AG09309 (cell line): ENCODE measurements at regions not wholly inside any gene's neighbourhood (a gene's known extent, or its start where the extent isn't known, plus 50 kb on each side); places are given as distances from the start of the nearest gene placed in this dataset.
"Not testable (repeated sequence)": the region's sequence is repeated elsewhere in the genome, so short reads cannot be mapped to it uniquely, and the experiment has no call there.

Experiments
- DNase-seq: peaks from one replicate; pipeline ENCODE4 v3.0.0-alpha.2; 2010; ENCODE audit warnings: low read depth
- H3K4me3 ChIP-seq: 2 replicates; pipeline ENCODE4 v1.5.1; 2011; ENCODE audit warnings: mild to moderate bottlenecking, low read depth, low read length, moderate library complexity; ENCODE audit not compliant: control insufficient read depth
- CTCF ChIP-seq: IDR thresholded peaks from 2 replicates; pipeline ENCODE4 v1.5.1; 2011; ENCODE audit warnings: mild to moderate bottlenecking, low read depth, low read length, inconsistent platforms; ENCODE audit not compliant: insufficient read depth, control insufficient read depth; ENCODE audit errors: missing control alignments

- no peak overlapping the region for H3K4me3 ChIP-seq
- DNase-seq = no peak
- TF ChIP-seq CTCF = no peak
These were observed 461.2 kb upstream of the NR3C2 start for GRCh38 chr4:148903388-148903787.

- no peak for TF ChIP-seq CTCF
- H3K4me3 ChIP-seq = no peak overlapping the region
- DNase-seq = no peak
These were observed 459.0 kb upstream of the NR3C2 start for GRCh38 chr4:148901075-148901705.

- not testable (repeated sequence) for H3K4me3 ChIP-seq, DNase-seq
These were observed 455.9 kb upstream of the NR3C2 start for GRCh38 chr4:148898139-148898538.

GRCh38 chr4:148893095-148893494 lies 450.9 kb upstream of the NR3C2 start:
- TF ChIP-seq CTCF = no peak
- DNase-seq = no peak
- no peak overlapping the region for H3K4me3 ChIP-seq

- TF ChIP-seq CTCF = no peak
- no peak for DNase-seq
- H3K4me3 ChIP-seq = no peak overlapping the region
These were observed 441.7 kb upstream of the NR3C2 start for GRCh38 chr4:148883891-148884290.

- DNase-seq = no peak
These were observed 441.2 kb upstream of the NR3C2 start for GRCh38 chr4:148883435-148883834.

More at GRCh38 chr4:148883435-148883834, 441.2 kb upstream of the NR3C2 start:
- no peak overlapping the region for H3K4me3 ChIP-seq
- no peak for TF ChIP-seq CTCF
